H1 (cell line): ENCODE measurements at regions not wholly inside any gene's neighbourhood (a gene's known extent, or its start where the extent isn't known, plus 50 kb on each side); places are given as distances from the start of the nearest gene placed in this dataset.

Experiments used
- CTCF ChIA-PET: fragments of 300-600 bp; sonication (Branson Sonifier 250); formaldehyde crosslinking; loops from one replicate; lab custom pipeline; 2021; ENCODE audit not compliant: partially characterized antibody; lab: Charles Lee
- POLR2A ChIA-PET: fragments of 300-600 bp; sonication (Branson Sonifier 250); formaldehyde crosslinking; loops from one replicate; lab custom pipeline; 2021; ENCODE audit warnings: inconsistent platforms; ENCODE audit not compliant: partially characterized antibody; lab: Charles Lee
- DNase-seq, 2 experiments: peaks; one replicate each; pipeline versions ENCODE4 v3.0.0 to v3.0.0-alpha.2; 2010 to 2022; ENCODE audit warnings: low spot score in 2 of 2, low read depth in 1 of 2, mixed read lengths in 1 of 2
- FAIRE-seq: peaks from 2 replicates; lab custom pipeline; 2011; peaks lifted over from hg19 to GRCh38; lab: Jason Lieb, UNC
- H2AFZ ChIP-seq: 2 replicates; pipeline ENCODE4 v1.8.1; 2012; ENCODE audit warnings: low read length, inconsistent platforms
- H2AK5ac ChIP-seq: 2 replicates; pipeline ENCODE4 v1.6.1; 2013; ENCODE audit warnings: low read depth, low read length
- H2BK120ac ChIP-seq: replicated peaks from 2 replicates; pipeline ENCODE3; 2013; ENCODE audit warnings: low read depth, low read length, inconsistent platforms
- H2BK12ac ChIP-seq: 2 replicates; pipeline ENCODE4 v1.6.1; 2013; ENCODE audit warnings: low read depth, low read length
- H2BK15ac ChIP-seq: 2 replicates; pipeline ENCODE4 v1.6.1; 2013; ENCODE audit warnings: low read length
- H2BK20ac ChIP-seq: 2 replicates; pipeline ENCODE4 v1.6.1; 2013; ENCODE audit warnings: low read length
- H2BK5ac ChIP-seq: 2 replicates; pipeline ENCODE4 v1.6.1; 2013; ENCODE audit warnings: low read depth, low read length
- H3K14ac ChIP-seq: 2 replicates; pipeline ENCODE4 v1.6.1; 2013; ENCODE audit warnings: inconsistent platforms; ENCODE audit not compliant: insufficient read length
- H3K18ac ChIP-seq: 2 replicates; pipeline ENCODE4 v1.6.1; 2013; ENCODE audit warnings: low read length; ENCODE audit errors: extremely low read depth
- H3K23ac ChIP-seq: 2 replicates; pipeline ENCODE4 v1.6.1; 2013; ENCODE audit warnings: inconsistent platforms; ENCODE audit not compliant: insufficient read length
- H3K23me2 ChIP-seq: 2 replicates; pipeline ENCODE4 v1.6.1; 2013; ENCODE audit warnings: low read depth, low read length
- H3K27ac ChIP-seq: 2 replicates; pipeline ENCODE4 v1.6.1; 2011; ENCODE audit warnings: low read depth, low read length, inconsistent platforms
- H3K27me3 ChIP-seq, 4 experiments: replicated peaks in 1 of 4; 1 replicate in 1 of 4; 2 replicates in 3 of 4; pipeline versions ENCODE4 v1.6.1 to v1.8.1; 2011 to 2013; ENCODE audit warnings: low read length in 3 of 4, mild to moderate bottlenecking in 3 of 4, inconsistent platforms in 2 of 4, mixed read lengths in 2 of 4, moderate library complexity in 1 of 4; ENCODE audit not compliant: control insufficient read depth in 3 of 4, insufficient read depth in 3 of 4; ENCODE audit errors: extremely low read depth in 1 of 4
- H3K36me3 ChIP-seq, 4 experiments: 2 replicates each; pipeline versions ENCODE4 v1.6.1 to v1.8.1; 2011 to 2013; ENCODE audit warnings: mild to moderate bottlenecking in 4 of 4, low read length in 3 of 4, moderate library complexity in 2 of 4, control low read depth in 1 of 4, inconsistent platforms in 1 of 4; ENCODE audit not compliant: insufficient read depth in 4 of 4, control insufficient read depth in 2 of 4
- H3K4ac ChIP-seq: replicated peaks from 2 replicates; pipeline ENCODE3; 2013; ENCODE audit warnings: low read length, low read depth, mixed read lengths, inconsistent platforms; ENCODE audit not compliant: insufficient read length
- H3K4me1 ChIP-seq, 4 experiments: replicated peaks in 1 of 4; 1 replicate in 1 of 4; 2 replicates in 3 of 4; pipeline versions ENCODE4 v1.6.1 to v1.8.1; 2011 to 2013; ENCODE audit warnings: low read length in 3 of 4, inconsistent platforms in 2 of 4, mixed read lengths in 1 of 4; ENCODE audit not compliant: insufficient read depth in 4 of 4, control insufficient read depth in 3 of 4
- H3K4me2 ChIP-seq, 2 experiments: 2 replicates each; pipeline versions ENCODE4 v1.6.1 to v1.8.1; 2011 to 2013; ENCODE audit warnings: low read depth in 2 of 2, low read length in 2 of 2, control low read depth in 1 of 2, inconsistent platforms in 1 of 2, mild to moderate bottlenecking in 1 of 2; ENCODE audit not compliant: insufficient read depth in 1 of 2
- H3K4me3 ChIP-seq, 4 experiments: fragments of 200-600, 300-600 bp in 1 of 4; sonication (generic), shearing (Covaris generic), sonication (Bioruptor Twin) in 1 of 4; 2 replicates each; pipeline versions ENCODE4 v1.5.1 to v1.8.1; 2011 to 2016; ENCODE audit warnings: low read length in 4 of 4, low read depth in 3 of 4, control low read depth in 2 of 4, inconsistent platforms in 2 of 4, mild to moderate bottlenecking in 2 of 4, mixed read lengths in 1 of 4, moderate library complexity in 1 of 4; ENCODE audit not compliant: insufficient read depth in 2 of 4; ENCODE audit errors: extremely low read depth in 1 of 4
- H3K56ac ChIP-seq: replicated peaks from 2 replicates; pipeline ENCODE3; 2013; ENCODE audit warnings: low read depth, mild to moderate bottlenecking, mixed read lengths, low read length, inconsistent platforms; ENCODE audit not compliant: insufficient read length
- H3K79me1 ChIP-seq: 2 replicates; pipeline ENCODE4 v1.6.1; 2013; ENCODE audit warnings: low read depth, low read length, control low read depth
- H3K79me2 ChIP-seq, 2 experiments: 2 replicates each; pipeline versions ENCODE4 v1.6.1 to v1.8.1; 2012 to 2013; ENCODE audit warnings: low read length in 2 of 2, mild to moderate bottlenecking in 2 of 2, inconsistent platforms in 1 of 2; ENCODE audit not compliant: insufficient read depth in 2 of 2, control insufficient read depth in 1 of 2
- H3K9ac ChIP-seq, 4 experiments: replicated peaks in 1 of 4; 1 replicate in 1 of 4; 2 replicates in 3 of 4; pipeline versions ENCODE4 v1.6.1 to v1.8.1; 2011 to 2013; ENCODE audit warnings: low read depth in 3 of 4, low read length in 3 of 4, control low read depth in 2 of 4, mild to moderate bottlenecking in 2 of 4, moderate library complexity in 2 of 4, inconsistent platforms in 1 of 4; ENCODE audit errors: extremely low read depth in 1 of 4
- H3K9me3 ChIP-seq, 2 experiments: 2 replicates each; pipeline versions ENCODE4 v1.6.1 to v1.8.1; 2012 to 2013; ENCODE audit warnings: mild to moderate bottlenecking in 2 of 2, moderate library complexity in 2 of 2, control low read depth in 1 of 2, inconsistent platforms in 1 of 2, low read depth in 1 of 2, low read length in 1 of 2, mixed read lengths in 1 of 2; ENCODE audit not compliant: insufficient read depth in 2 of 2
- H4K20me1 ChIP-seq, 2 experiments: replicated peaks in 1 of 2; 2 replicates each; pipeline versions ENCODE3 to v1.8.1; 2011 to 2013; ENCODE audit warnings: inconsistent platforms in 2 of 2, low read length in 2 of 2, mild to moderate bottlenecking in 1 of 2; ENCODE audit not compliant: insufficient read depth in 2 of 2, control insufficient read depth in 1 of 2
- H4K5ac ChIP-seq: 2 replicates; pipeline ENCODE4 v1.6.1; 2013; ENCODE audit warnings: low read length, low read depth, mixed read lengths, inconsistent platforms; ENCODE audit not compliant: insufficient read length
- H4K8ac ChIP-seq: 2 replicates; pipeline ENCODE4 v1.8.0; 2013; ENCODE audit warnings: mild to moderate bottlenecking, moderate library complexity, low read length, inconsistent platforms; ENCODE audit not compliant: insufficient read depth; ENCODE audit errors: extremely low read depth
- H4K91ac ChIP-seq: replicated peaks from 2 replicates; pipeline ENCODE3; 2013; ENCODE audit warnings: low read length, mixed read lengths, inconsistent platforms; ENCODE audit not compliant: insufficient read length
- CHD2 ChIP-seq: IDR thresholded peaks from 2 replicates; pipeline ENCODE4 v1.6.1; 2012; ENCODE audit warnings: low read length, improper control_type of control experiment
- CTBP2 ChIP-seq: IDR thresholded peaks from 2 replicates; pipeline ENCODE4 v1.7.0; 2011; ENCODE audit warnings: borderline replicate concordance, mild to moderate bottlenecking, moderate library complexity, mixed read lengths, low read length; ENCODE audit not compliant: insufficient read depth, insufficient read length
- EP300 ChIP-seq, 2 experiments: IDR thresholded peaks; 1 replicate in 1 of 2; 2 replicates in 1 of 2; pipeline ENCODE4 v1.6.1; 2011 to 2012; ENCODE audit warnings: low read depth in 2 of 2, low read length in 2 of 2, mild to moderate bottlenecking in 2 of 2, borderline replicate concordance in 1 of 2, inconsistent platforms in 1 of 2, moderate library complexity in 1 of 2
- JUND ChIP-seq: IDR thresholded peaks from 2 replicates; pipeline ENCODE4 v1.6.1; 2011; ENCODE audit warnings: mild to moderate bottlenecking, improper control_type of control experiment, low read length
- NANOG ChIP-seq: IDR thresholded peaks from 2 replicates; pipeline ENCODE4 v1.6.1; 2011; ENCODE audit warnings: low read length, low read depth, mild to moderate bottlenecking, inconsistent platforms; ENCODE audit not compliant: insufficient read depth, poor library complexity, severe bottlenecking
- NRF1 ChIP-seq: IDR thresholded peaks from 2 replicates; pipeline ENCODE4 v1.6.1; 2011; ENCODE audit warnings: mild to moderate bottlenecking, low read depth, low read length, improper control_type of control experiment
- POLR2A ChIP-seq, 2 experiments: IDR thresholded peaks; 1 replicate in 1 of 2; 2 replicates in 1 of 2; pipeline ENCODE4 v1.6.1; 2011; ENCODE audit warnings: low read depth in 2 of 2, low read length in 2 of 2, mild to moderate bottlenecking in 2 of 2; ENCODE audit errors: control extremely low read depth in 1 of 2
- RNF2 ChIP-seq: fragments of 200-900, 300-1000 bp; sonication (generic); IDR thresholded peaks from 2 replicates; pipeline ENCODE4 v1.7.1; 2016; ENCODE audit warnings: borderline replicate concordance, low read depth, mild to moderate bottlenecking, antibody characterized with exemption, low read length; ENCODE audit not compliant: poor library complexity, severe bottlenecking; ENCODE audit errors: missing control alignments
- RXRA ChIP-seq: IDR thresholded peaks from 2 replicates; pipeline ENCODE4 v1.6.1; 2011; ENCODE audit warnings: low read depth, mild to moderate bottlenecking, low read length, moderate library complexity; ENCODE audit not compliant: insufficient read depth
- SIN3A ChIP-seq, 2 experiments: IDR thresholded peaks in 1 of 2; conservative IDR thresholded peaks in 1 of 2; 2 replicates each; pipeline ENCODE4 v1.6.1; 2011 to 2012; ENCODE audit warnings: low read length in 2 of 2, improper control_type of control experiment in 1 of 2, low read depth in 1 of 2, mild to moderate bottlenecking in 1 of 2
- SIX5 ChIP-seq: IDR thresholded peaks from 2 replicates; pipeline ENCODE4 v1.6.1; 2011; ENCODE audit warnings: mild to moderate bottlenecking, low read depth, low read length
- SRF ChIP-seq: IDR thresholded peaks from 2 replicates; pipeline ENCODE4 v1.6.1; 2011; ENCODE audit warnings: mild to moderate bottlenecking, low read depth, low read length, moderate library complexity
- TF ChIP-seq, protein P1 (sequence below): IDR thresholded peaks from 2 replicates; pipeline ENCODE4 v1.6.1; 2011; ENCODE audit warnings: low read length, improper control_type of control experiment

- Histone ChIP-seq H2AK5ac (no peak overlapping the region), H3K36me3 (no peaks in the 10 kb centered on the region), H3K4me2 (no peak overlapping the region), H2BK15ac (no peak overlapping the region), H4K91ac (no peak overlapping the region)
- TF ChIP-seq NANOG (no peak), CHD2 (no peak), JUND (no peak), CTBP2 (no peak), RNF2 (no peak), POLR2A (IDR thresholded peaks at IDR 0.05; ENCODE audit: control extremely low read depth in 1 of 2, low read depth in 2 of 2, low read length in 2 of 2) (no peak), SRF (no peak), SIN3A (conservative IDR thresholded peaks at IDR 0.05 in 1 of 2, IDR thresholded peaks at IDR 0.05 in 1 of 2; ENCODE audit: low read depth in 1 of 2, low read length in 2 of 2) (no peak), EP300 (IDR thresholded peaks at IDR 0.05; ENCODE audit: borderline replicate concordance in 1 of 2, low read depth in 2 of 2, low read length in 2 of 2) (no peak), SIX5 (no peak), RXRA (no peak), NRF1 (no peak)
- TF ChIP-seq, protein P1, sequence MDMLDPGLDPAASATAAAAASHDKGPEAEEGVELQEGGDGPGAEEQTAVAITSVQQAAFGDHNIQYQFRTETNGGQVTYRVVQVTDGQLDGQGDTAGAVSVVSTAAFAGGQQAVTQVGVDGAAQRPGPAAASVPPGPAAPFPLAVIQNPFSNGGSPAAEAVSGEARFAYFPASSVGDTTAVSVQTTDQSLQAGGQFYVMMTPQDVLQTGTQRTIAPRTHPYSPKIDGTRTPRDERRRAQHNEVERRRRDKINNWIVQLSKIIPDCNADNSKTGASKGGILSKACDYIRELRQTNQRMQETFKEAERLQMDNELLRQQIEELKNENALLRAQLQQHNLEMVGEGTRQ, result no peak
- TF ChIP-seq, all 59 proteins: peak for 0
- Histone ChIP-seq H3K4me1 (peaks cover 0 to 3% (median 0%) of the 10 kb centered on the region in 4 experiments; a peak in 1 of 7 replicates), H3K14ac (no peak overlapping the region), H3K27ac (no peak overlapping the region), H2BK20ac (no peak overlapping the region), H2BK12ac (no peak overlapping the region), H2BK120ac (no peak overlapping the region), H4K8ac (no peak overlapping the region), H3K79me1 (no peaks in the 10 kb centered on the region), H3K4ac (no peak overlapping the region), H3K4me3 (no peak overlapping the region), H3K23ac (no peak overlapping the region), H3K79me2 (no peaks in the 10 kb centered on the region), H3K27me3 (peaks cover 0 to 1% (median 0%) of the 10 kb centered on the region in 4 experiments; a peak in 1 of 7 replicates), H4K20me1 (no peaks in the 10 kb centered on the region), H3K23me2 (no peaks in the 10 kb centered on the region), H2BK5ac (no peak overlapping the region), H3K56ac (no peak overlapping the region), H4K5ac (no peak overlapping the region), H3K9me3 (no peaks in the 10 kb centered on the region), H2AFZ (no peak overlapping the region), H3K18ac (no peak overlapping the region), H3K9ac (no peak overlapping the region)
- ChIA-PET POLR2A (no interaction called here), CTCF (no interaction called here)
- DNase-seq (no peak), FAIRE-seq (no peak)
These were observed 1002.3 kb downstream of the FLRT2 start for GRCh38 chr14:86532219-86532618.
